Hepatocyte (in vitro differentiated cells): ENCODE measurements at regions not wholly inside any gene's neighbourhood (a gene's known extent, or its start where the extent isn't known, plus 50 kb on each side); places are given as distances from the start of the nearest gene placed in this dataset.

ENCODE experiments used
- CTCF ChIP-seq: fragments of 200-600 bp; sonication (generic); IDR thresholded peaks from 2 replicates; pipeline ENCODE4 v1.5.1; 2016; ENCODE audit warnings: antibody characterized with exemption, mild to moderate bottlenecking; ENCODE audit not compliant: poor library complexity
- EZH2 ChIP-seq: fragments of 200-600 bp; sonication (generic); IDR thresholded peaks from 2 replicates; pipeline ENCODE4 v1.6.1; 2016; ENCODE audit warnings: antibody characterized with exemption, mild to moderate bottlenecking, borderline replicate concordance
- EZH2phosphoT487 ChIP-seq: fragments of 200-600 bp; sonication (generic); IDR thresholded peaks from one replicate; pipeline ENCODE4 v1.6.1; 2018; ENCODE audit warnings: antibody characterized with exemption, mild to moderate bottlenecking, low read depth, moderate library complexity; ENCODE audit not compliant: unreplicated experiment, severe bottlenecking

- TF ChIP-seq EZH2 (no peak), CTCF (no peak), EZH2phosphoT487 (no peak)
Observed at GRCh38 chr7:132697003-132697402, 120.7 kb upstream of the PLXNA4 start.
